SK-N-SH treated with all-trans-retinoic acid at 6 μM for 48 hours (cell line): ENCODE measurements at regions not wholly inside any gene's neighbourhood (a gene's known extent, or its start where the extent isn't known, plus 50 kb on each side); places are given as distances from the start of the nearest gene placed in this dataset.

Experiments
- ATAC-seq: fragments of 200-7000 bp; cut with Tn5 transposase; 3 replicates; pipeline ENCODE4 v1.9.1; 2020; ENCODE audit warnings: mild to moderate bottlenecking, moderate library complexity
- ARNTL ChIP-seq: fragments of 450-650 bp; formaldehyde crosslinking; IDR thresholded peaks from 2 replicates; pipeline ENCODE4 v1.5.0; 2020; ENCODE audit warnings: low read depth, mild to moderate bottlenecking, moderate library complexity, borderline replicate concordance
- CSDC2 ChIP-seq: fragments of 250-450 bp; sonication (Bioruptor Pico); IDR thresholded peaks from 2 replicates; pipeline ENCODE4 v1.5.0; 2020; ENCODE audit warnings: mild to moderate bottlenecking, moderate library complexity
- ESRRG ChIP-seq: fragments of 250-450 bp; sonication (Bioruptor Pico); IDR thresholded peaks from 2 replicates; pipeline ENCODE4 v1.6.1; 2021; ENCODE audit warnings: mild to moderate bottlenecking
- GLIS3 ChIP-seq: fragments of 250-450 bp; sonication (Bioruptor Pico); IDR thresholded peaks from 2 replicates; pipeline ENCODE4 v1.5.0; 2020; ENCODE audit warnings: mild to moderate bottlenecking, moderate library complexity
- ISL1 ChIP-seq: fragments of 250-450 bp; sonication (Bioruptor Pico); IDR thresholded peaks from 2 replicates; pipeline ENCODE4 v2.1.2; 2022; ENCODE audit warnings: mild to moderate bottlenecking, moderate library complexity
- OSR1 ChIP-seq: fragments of 250-450 bp; sonication (Bioruptor Pico); IDR thresholded peaks from 2 replicates; pipeline ENCODE4 v1.8.0; 2022; ENCODE audit warnings: moderate library complexity, mild to moderate bottlenecking, inconsistent platforms
- PPARA ChIP-seq: fragments of 250-450 bp; sonication (Bioruptor Pico); IDR thresholded peaks from 2 replicates; pipeline ENCODE4 v1.5.0; 2020; ENCODE audit warnings: mild to moderate bottlenecking, borderline replicate concordance
- RARB ChIP-seq: fragments of 250-450 bp; sonication (Bioruptor Pico); IDR thresholded peaks from 2 replicates; pipeline ENCODE4 v1.8.0; 2021; ENCODE audit warnings: mild to moderate bottlenecking, moderate library complexity
- SNAI2 ChIP-seq: fragments of 250-450 bp; sonication (Bioruptor Pico); IDR thresholded peaks from 2 replicates; pipeline ENCODE4 v1.5.0; 2020; ENCODE audit warnings: mild to moderate bottlenecking, moderate library complexity
- TCF4 ChIP-seq: fragments of 250-450 bp; sonication (Bioruptor Pico); IDR thresholded peaks from 2 replicates; pipeline ENCODE4 v1.8.0; 2021; ENCODE audit warnings: mild to moderate bottlenecking, moderate library complexity, borderline replicate concordance
- ZFP3 ChIP-seq: fragments of 250-450 bp; sonication (Bioruptor Pico); IDR thresholded peaks from 2 replicates; pipeline ENCODE4 v1.5.0; 2020; ENCODE audit warnings: mild to moderate bottlenecking, moderate library complexity
- ZNF70 ChIP-seq: fragments of 450-650 bp; formaldehyde crosslinking; IDR thresholded peaks from 2 replicates; pipeline ENCODE4 v1.5.0; 2020; ENCODE audit warnings: mild to moderate bottlenecking, moderate library complexity
- TF ChIP-seq, protein P1 (sequence below): fragments of 250-450 bp; sonication (Bioruptor Pico); IDR thresholded peaks from 2 replicates; pipeline ENCODE4 v1.8.0; 2021; ENCODE audit warnings: low read depth, mild to moderate bottlenecking, moderate library complexity, borderline replicate concordance
- TF ChIP-seq, protein P2 (sequence below): fragments of 250-450 bp; sonication (Bioruptor Pico); IDR thresholded peaks from 2 replicates; pipeline ENCODE4 v1.5.1; 2021; ENCODE audit warnings: mild to moderate bottlenecking, moderate library complexity
- TF ChIP-seq, protein P3 (sequence below): fragments of 250-450 bp; sonication (Bioruptor Pico); IDR thresholded peaks from 2 replicates; pipeline ENCODE4 v1.5.0; 2020; ENCODE audit warnings: mild to moderate bottlenecking, moderate library complexity
- TF ChIP-seq, protein P4 (sequence below): fragments of 250-450 bp; sonication (Bioruptor Pico); IDR thresholded peaks from 2 replicates; pipeline ENCODE4 v1.8.0; 2020; ENCODE audit warnings: mild to moderate bottlenecking, moderate library complexity, borderline replicate concordance

DNA sequence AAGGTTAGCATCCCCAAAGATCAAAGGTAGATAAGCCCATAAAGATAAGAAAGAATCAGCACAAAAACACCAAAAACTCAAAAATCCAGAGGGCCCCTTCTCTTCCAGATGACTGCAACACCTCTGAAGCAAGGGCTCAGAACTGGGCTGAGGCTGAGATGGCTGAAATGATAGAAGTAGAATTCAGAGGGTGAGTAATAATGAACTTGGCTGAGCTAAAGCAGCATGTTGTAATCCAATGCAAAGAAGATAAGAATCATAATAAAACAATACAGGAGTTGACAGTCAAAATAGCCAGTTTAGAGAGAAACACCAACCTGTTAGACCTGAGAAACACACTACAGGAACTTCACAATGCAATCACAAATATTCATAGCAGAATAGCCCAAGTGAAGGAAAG lies 406.9 kb upstream of the CXADR start:
- ATAC-seq, result no peak
- TF ChIP-seq, protein P1, sequence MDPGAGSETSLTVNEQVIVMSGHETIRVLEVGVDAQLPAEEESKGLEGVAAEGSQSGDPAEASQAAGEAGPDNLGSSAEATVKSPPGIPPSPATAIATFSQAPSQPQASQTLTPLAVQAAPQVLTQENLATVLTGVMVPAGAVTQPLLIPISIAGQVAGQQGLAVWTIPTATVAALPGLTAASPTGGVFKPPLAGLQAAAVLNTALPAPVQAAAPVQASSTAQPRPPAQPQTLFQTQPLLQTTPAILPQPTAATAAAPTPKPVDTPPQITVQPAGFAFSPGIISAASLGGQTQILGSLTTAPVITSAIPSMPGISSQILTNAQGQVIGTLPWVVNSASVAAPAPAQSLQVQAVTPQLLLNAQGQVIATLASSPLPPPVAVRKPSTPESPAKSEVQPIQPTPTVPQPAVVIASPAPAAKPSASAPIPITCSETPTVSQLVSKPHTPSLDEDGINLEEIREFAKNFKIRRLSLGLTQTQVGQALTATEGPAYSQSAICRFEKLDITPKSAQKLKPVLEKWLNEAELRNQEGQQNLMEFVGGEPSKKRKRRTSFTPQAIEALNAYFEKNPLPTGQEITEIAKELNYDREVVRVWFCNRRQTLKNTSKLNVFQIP (CRISPR knock-in tag), result no peak
- TF ChIP-seq, all 23 proteins: peak for 0

DNA sequence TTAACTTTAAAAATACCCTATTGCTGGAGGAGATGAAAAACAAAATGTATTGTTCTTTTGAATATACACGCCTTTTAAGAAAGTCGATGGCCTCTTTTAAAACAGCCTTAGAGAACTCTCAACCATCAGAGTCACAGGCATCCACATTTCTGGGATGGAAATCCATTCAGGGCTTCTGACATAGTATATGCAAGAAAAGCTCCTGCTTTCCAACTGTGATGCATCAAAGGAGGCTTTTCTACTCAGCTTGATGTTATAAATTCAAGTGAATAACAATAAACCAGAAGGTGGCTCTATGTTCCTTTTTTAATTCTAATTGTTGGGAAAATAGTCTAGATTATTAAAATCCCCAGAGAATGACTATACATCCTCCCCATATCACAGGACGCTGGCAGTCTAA lies 398.8 kb upstream of the CXADR start:
- TF ChIP-seq, protein P2, sequence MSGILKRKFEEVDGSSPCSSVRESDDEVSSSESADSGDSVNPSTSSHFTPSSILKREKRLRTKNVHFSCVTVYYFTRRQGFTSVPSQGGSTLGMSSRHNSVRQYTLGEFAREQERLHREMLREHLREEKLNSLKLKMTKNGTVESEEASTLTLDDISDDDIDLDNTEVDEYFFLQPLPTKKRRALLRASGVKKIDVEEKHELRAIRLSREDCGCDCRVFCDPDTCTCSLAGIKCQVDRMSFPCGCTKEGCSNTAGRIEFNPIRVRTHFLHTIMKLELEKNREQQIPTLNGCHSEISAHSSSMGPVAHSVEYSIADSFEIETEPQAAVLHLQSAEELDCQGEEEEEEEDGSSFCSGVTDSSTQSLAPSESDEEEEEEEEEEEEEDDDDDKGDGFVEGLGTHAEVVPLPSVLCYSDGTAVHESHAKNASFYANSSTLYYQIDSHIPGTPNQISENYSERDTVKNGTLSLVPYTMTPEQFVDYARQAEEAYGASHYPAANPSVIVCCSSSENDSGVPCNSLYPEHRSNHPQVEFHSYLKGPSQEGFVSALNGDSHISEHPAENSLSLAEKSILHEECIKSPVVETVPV, result no peak
- no peak for TF ChIP-seq TCF4 (CRISPR knock-in tag)
- TF ChIP-seq PPARA (CRISPR knock-in tag), result no peak
- TF ChIP-seq RARB, result no peak
- TF ChIP-seq ZNF70 (CRISPR knock-in tag), result no peak
- TF ChIP-seq, protein P3, sequence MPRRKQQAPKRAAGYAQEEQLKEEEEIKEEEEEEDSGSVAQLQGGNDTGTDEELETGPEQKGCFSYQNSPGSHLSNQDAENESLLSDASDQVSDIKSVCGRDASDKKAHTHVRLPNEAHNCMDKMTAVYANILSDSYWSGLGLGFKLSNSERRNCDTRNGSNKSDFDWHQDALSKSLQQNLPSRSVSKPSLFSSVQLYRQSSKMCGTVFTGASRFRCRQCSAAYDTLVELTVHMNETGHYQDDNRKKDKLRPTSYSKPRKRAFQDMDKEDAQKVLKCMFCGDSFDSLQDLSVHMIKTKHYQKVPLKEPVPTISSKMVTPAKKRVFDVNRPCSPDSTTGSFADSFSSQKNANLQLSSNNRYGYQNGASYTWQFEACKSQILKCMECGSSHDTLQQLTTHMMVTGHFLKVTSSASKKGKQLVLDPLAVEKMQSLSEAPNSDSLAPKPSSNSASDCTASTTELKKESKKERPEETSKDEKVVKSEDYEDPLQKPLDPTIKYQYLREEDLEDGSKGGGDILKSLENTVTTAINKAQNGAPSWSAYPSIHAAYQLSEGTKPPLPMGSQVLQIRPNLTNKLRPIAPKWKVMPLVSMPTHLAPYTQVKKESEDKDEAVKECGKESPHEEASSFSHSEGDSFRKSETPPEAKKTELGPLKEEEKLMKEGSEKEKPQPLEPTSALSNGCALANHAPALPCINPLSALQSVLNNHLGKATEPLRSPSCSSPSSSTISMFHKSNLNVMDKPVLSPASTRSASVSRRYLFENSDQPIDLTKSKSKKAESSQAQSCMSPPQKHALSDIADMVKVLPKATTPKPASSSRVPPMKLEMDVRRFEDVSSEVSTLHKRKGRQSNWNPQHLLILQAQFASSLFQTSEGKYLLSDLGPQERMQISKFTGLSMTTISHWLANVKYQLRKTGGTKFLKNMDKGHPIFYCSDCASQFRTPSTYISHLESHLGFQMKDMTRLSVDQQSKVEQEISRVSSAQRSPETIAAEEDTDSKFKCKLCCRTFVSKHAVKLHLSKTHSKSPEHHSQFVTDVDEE, result no peak
- no peak for TF ChIP-seq ARNTL (CRISPR knock-in tag)
- TF ChIP-seq, protein P1 (CRISPR knock-in tag), result no peak
- TF ChIP-seq GLIS3 (CRISPR knock-in tag), result no peak
- TF ChIP-seq CSDC2, result no peak
- TF ChIP-seq, protein P4, sequence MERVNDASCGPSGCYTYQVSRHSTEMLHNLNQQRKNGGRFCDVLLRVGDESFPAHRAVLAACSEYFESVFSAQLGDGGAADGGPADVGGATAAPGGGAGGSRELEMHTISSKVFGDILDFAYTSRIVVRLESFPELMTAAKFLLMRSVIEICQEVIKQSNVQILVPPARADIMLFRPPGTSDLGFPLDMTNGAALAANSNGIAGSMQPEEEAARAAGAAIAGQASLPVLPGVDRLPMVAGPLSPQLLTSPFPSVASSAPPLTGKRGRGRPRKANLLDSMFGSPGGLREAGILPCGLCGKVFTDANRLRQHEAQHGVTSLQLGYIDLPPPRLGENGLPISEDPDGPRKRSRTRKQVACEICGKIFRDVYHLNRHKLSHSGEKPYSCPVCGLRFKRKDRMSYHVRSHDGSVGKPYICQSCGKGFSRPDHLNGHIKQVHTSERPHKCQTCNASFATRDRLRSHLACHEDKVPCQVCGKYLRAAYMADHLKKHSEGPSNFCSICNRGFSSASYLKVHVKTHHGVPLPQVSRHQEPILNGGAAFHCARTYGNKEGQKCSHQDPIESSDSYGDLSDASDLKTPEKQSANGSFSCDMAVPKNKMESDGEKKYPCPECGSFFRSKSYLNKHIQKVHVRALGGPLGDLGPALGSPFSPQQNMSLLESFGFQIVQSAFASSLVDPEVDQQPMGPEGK, result no peak
- TF ChIP-seq OSR1, result no peak
- no peak for TF ChIP-seq ZFP3
- ATAC-seq, result no peak

DNA sequence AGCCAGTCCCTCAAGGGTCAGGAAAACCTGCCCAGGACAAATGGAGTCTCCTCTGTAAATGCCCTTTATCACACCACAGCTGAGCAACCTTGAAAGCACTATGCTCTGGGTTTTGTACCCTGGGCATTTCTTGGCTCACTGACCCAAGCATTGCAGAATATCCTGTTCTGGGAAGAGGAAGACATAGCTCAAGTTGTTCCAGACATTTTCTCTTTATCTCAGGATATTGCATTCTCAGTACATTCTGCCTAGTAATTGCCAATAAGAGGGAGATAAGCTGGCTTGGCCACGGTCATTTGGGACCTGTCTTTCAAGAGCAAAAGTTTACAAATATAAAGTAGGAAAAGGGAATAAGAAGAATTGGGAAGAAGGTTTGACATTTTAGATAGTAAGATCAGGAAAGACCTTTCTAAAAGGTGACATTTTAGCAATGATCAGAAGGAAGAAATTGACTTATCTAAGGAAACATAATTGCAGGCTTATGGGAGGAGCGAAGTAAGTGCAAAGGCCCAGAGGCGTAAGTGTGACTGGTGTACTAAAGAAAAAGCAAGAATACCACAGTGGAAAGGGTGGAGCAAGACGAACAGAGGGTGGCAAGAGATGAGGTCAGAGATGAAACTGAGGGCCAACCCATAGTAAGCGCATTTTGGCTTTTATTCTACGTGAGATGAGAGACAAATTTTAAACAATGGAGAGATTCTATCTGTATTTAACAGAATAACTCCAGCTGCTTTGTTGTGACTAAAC lies 394.0 kb upstream of the CXADR start:
- no peak for ATAC-seq
- no peak for TF ChIP-seq PPARA (CRISPR knock-in tag)
- TF ChIP-seq ZFP3, result no peak
- no peak for TF ChIP-seq ESRRG (CRISPR knock-in tag)
- TF ChIP-seq ISL1, result peak; percentile 29; the same call in 1 of the 2 replicates
- TF ChIP-seq, protein P4, result no peak
- no peak for TF ChIP-seq SNAI2 (CRISPR knock-in tag)
